CD4-positive, alpha-beta memory T cell (primary cell): ENCODE measurements at regions not wholly inside any gene's neighbourhood (a gene's known extent, or its start where the extent isn't known, plus 50 kb on each side); places are given as distances from the start of the nearest gene placed in this dataset.
"Not testable (repeated sequence)": the region's sequence is repeated elsewhere in the genome, so short reads cannot be mapped to it uniquely, and the experiment has no call there.

Experiments
- CTCF ChIA-PET: fragments of 350-600 bp; sonication (Branson Sonifier 250); formaldehyde crosslinking; loops from one replicate; lab custom pipeline; 2021; ENCODE audit warnings: inconsistent platforms; ENCODE audit not compliant: partially characterized antibody; lab: Charles Lee
- POLR2A ChIA-PET: fragments of 350-600 bp; sonication (Branson Sonifier 250); formaldehyde crosslinking; loops from one replicate; lab custom pipeline; 2021; ENCODE audit not compliant: partially characterized antibody; lab: Charles Lee
- DNase-seq, 5 donors: peaks; one replicate each; pipeline versions ENCODE4 v3.0.0 to v3.0.0-alpha.2; 2020 to 2022; ENCODE audit warnings: mixed read lengths in 1 of 5
- H3K27ac ChIP-seq: one replicate; pipeline ENCODE4 v1.7.0; 2013; ENCODE audit warnings: low read depth, low read length
- H3K27me3 ChIP-seq: 2 replicates; pipeline ENCODE4 v1.7.0; 2013; ENCODE audit warnings: mild to moderate bottlenecking, low read length, moderate library complexity; ENCODE audit not compliant: insufficient read depth
- H3K36me3 ChIP-seq: 2 replicates; pipeline ENCODE4 v1.7.0; 2013; ENCODE audit warnings: mild to moderate bottlenecking, low read length, moderate library complexity; ENCODE audit not compliant: insufficient read depth
- H3K4me1 ChIP-seq: 2 replicates; pipeline ENCODE4 v1.7.0; 2013; ENCODE audit warnings: mild to moderate bottlenecking, low read length, moderate library complexity; ENCODE audit not compliant: insufficient read depth
- H3K4me3 ChIP-seq, 2 donors: one replicate each; pipeline ENCODE4 v1.7.0; 2013; ENCODE audit warnings: low read length in 2 of 2, mild to moderate bottlenecking in 1 of 2
- H3K9me3 ChIP-seq, 2 donors: one replicate each; pipeline ENCODE4 v1.7.0; 2013; ENCODE audit warnings: low read length in 2 of 2, control low read depth in 1 of 2; ENCODE audit not compliant: control insufficient read depth in 1 of 2
- H3K27ac Mint-ChIP-seq, 7 donors: one replicate each; pipeline ENCODE4 v1.8.0; 2020 to 2021; ENCODE audit warnings: mixed read lengths in 7 of 7, mild to moderate bottlenecking in 6 of 7, inconsistent platforms in 3 of 7, moderate library complexity in 3 of 7
- H3K27me3 Mint-ChIP-seq, 2 donors: one replicate each; pipeline ENCODE4 v1.8.0; 2020 to 2021; ENCODE audit warnings: mixed read lengths in 2 of 2
- H3K36me3 Mint-ChIP-seq, 2 donors: one replicate each; pipeline ENCODE4 v1.8.0; 2020 to 2021; ENCODE audit warnings: mixed read lengths in 2 of 2, inconsistent platforms in 1 of 2, mild to moderate bottlenecking in 1 of 2
- H3K4me1 Mint-ChIP-seq, 4 donors: one replicate each; pipeline ENCODE4 v1.8.0; 2020 to 2021; ENCODE audit warnings: mixed read lengths in 4 of 4, mild to moderate bottlenecking in 1 of 4
- H3K4me3 Mint-ChIP-seq, 8 donors: one replicate each; pipeline ENCODE4 v1.8.0; 2020 to 2021; ENCODE audit warnings: mixed read lengths in 8 of 8, mild to moderate bottlenecking in 7 of 8, moderate library complexity in 6 of 8, inconsistent platforms in 3 of 8
- H3K9me3 Mint-ChIP-seq, 8 donors: one replicate each; pipeline ENCODE4 v1.8.0; 2020 to 2021; ENCODE audit warnings: mixed read lengths in 8 of 8, mild to moderate bottlenecking in 5 of 8, inconsistent platforms in 3 of 8, moderate library complexity in 1 of 8
- intact Hi-C: fragments of 100-400 bp; cut with micrococcal nuclease; formaldehyde crosslinking; loops from one replicate; pipeline ENCODE4 v1.15.1; 2023

DNA sequence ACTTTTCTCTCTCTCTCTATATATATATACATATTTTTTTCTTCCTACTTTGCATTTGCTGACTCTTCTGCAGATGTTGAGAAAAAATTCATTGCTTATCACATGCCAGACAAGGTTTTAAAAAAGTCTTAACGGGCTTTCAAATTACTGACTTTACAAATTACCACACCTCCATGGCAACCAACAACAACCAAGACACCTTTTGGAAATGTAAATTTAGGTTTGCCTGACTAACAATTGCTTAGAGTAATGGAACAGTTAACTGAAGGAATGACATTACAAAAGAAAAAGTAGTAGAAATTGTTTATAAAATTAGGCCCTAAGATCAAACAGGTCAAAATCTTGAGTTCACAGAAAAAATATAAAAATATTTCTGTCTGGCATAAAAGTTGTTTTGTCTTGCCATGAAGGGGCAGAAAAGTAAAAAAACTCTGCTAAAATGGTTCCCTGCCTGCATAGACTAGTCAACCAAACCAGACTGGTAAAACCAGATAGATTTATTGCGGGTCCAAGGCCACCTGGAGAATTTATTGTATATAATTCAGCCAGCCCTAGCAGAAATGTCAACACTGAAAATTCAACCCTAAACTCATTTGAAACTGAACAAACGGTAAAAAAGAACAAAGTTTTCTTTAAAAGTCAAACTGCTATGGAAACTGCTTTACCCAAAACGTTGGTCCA lies 92.8 kb upstream of the FRMD1 start:
- Mint-ChIP-seq H3K27me3 (peaks cover 5 to 6% of the 10 kb centered on the region in 2 donors), H3K9me3 (peaks cover 0 to 4% (median 2%) of the 10 kb centered on the region in 8 donors), H3K36me3 (no peaks in the 10 kb centered on the region), H3K4me3 (no peak overlapping the region), H3K4me1 (peaks cover 0 to 9% (median under 1%) of the 10 kb centered on the region in 4 donors), H3K27ac (no peak overlapping the region)
- H3K36me3 ChIP-seq = no peaks in the 10 kb centered on the region
- intact Hi-C loops = no loop called here
- ChIA-PET CTCF (no interaction called here), POLR2A (no interaction called here)
- H3K27ac ChIP-seq = no peak overlapping the region
- H3K4me3 ChIP-seq = no peak overlapping the region
- H3K27me3 ChIP-seq = no peaks in the 10 kb centered on the region
- no peaks in the 10 kb centered on the region for H3K9me3 ChIP-seq
- no peak for DNase-seq
- H3K4me1 ChIP-seq = no peaks in the 10 kb centered on the region

DNA sequence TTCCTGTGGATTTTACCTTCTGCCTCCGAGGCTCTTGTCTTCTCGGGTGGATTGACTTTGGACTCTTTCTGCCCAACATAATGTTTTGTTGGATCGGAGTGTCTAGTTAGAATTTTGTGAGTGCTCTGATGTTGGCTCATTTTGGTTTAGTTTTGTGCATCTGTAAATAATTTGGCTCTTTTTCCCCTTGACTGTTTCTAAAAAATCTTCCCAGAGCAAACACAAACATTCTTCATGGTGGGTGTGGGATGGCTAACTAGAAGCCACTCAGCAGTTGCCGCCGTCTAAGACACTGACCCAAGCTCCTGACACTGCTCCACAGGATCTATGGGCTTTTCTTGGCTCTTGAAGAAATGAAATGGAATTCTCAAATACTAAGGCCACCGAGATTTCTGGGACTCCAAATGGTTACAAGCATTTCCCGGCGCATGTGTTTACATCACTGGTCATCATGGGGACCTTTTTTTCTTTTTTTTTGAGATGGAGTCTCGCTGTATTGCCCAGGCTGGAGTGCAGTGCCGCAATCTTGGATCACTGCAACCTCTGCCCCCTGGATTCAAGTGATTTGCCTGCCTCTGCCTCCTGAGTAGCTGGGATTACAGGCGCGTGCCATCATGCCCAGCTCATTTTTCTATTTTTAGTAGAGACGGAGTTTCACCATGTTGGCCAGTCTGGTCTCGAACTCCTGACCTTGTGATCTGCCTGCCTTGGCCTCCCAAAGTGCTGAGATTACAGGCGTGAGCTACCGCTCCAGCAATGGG lies 92.0 kb upstream of the FRMD1 start:
- ChIA-PET POLR2A (no interaction called here), CTCF (no interaction called here)
- H3K4me1 ChIP-seq = no peaks in the 10 kb centered on the region
- H3K9me3 Mint-ChIP-seq = peaks cover 0 to 4% (median 2%) of the 10 kb centered on the region in 8 donors
- no peak overlapping the region for H3K27ac ChIP-seq
- DNase-seq = no peak
- no peak overlapping the region for H3K4me3 ChIP-seq
- H3K27ac Mint-ChIP-seq = no peak overlapping the region
- no peaks in the 10 kb centered on the region for H3K36me3 Mint-ChIP-seq
- H3K27me3 ChIP-seq = no peaks in the 10 kb centered on the region
- H3K9me3 ChIP-seq = no peaks in the 10 kb centered on the region
- no peaks in the 10 kb centered on the region for H3K36me3 ChIP-seq
- H3K4me1 Mint-ChIP-seq = peaks cover 0 to 9% (median under 1%) of the 10 kb centered on the region in 4 donors
- intact Hi-C loops = no loop called here
- H3K4me3 Mint-ChIP-seq = no peak overlapping the region
- H3K27me3 Mint-ChIP-seq = peaks cover 5 to 6% of the 10 kb centered on the region in 2 donors

DNA sequence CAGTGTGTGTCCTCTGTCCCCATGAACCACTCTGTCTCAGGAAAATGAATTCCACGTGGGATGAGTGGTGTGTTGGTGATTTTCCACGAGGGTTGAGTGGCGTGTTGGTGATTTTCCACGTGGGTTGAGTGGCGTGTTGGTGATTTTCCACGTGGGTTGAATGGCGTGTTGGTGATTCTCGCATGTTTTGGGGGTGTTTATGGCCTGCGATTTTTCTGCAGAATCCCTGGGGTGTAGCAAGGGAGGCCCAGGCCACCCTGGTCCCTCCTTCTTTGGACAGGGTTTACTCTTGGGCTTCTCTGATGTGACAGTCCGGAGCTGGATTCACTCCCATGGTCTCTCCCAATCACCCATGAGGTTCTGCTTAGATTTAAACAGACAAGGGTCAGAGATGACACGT lies 90.6 kb upstream of the FRMD1 start:
- Mint-ChIP-seq H3K4me1 (peaks cover 0 to 9% (median under 1%) of the 10 kb centered on the region in 4 donors), H3K36me3 (no peaks in the 10 kb centered on the region), H3K27ac (no peak overlapping the region), H3K27me3 (peaks cover 5 to 6% of the 10 kb centered on the region in 2 donors), H3K9me3 (peaks cover 0 to 4% (median 2%) of the 10 kb centered on the region in 8 donors), H3K4me3 (no peak overlapping the region)
- DNase-seq = no peak
- Histone ChIP-seq H3K27ac (no peak overlapping the region), H3K9me3 (no peaks in the 10 kb centered on the region), H3K27me3 (no peaks in the 10 kb centered on the region), H3K36me3 (no peaks in the 10 kb centered on the region), H3K4me1 (no peaks in the 10 kb centered on the region), H3K4me3 (no peak overlapping the region)
- intact Hi-C loops = no loop called here
- POLR2A ChIA-PET = no interaction called here
- CTCF ChIA-PET = no interaction called here

DNA sequence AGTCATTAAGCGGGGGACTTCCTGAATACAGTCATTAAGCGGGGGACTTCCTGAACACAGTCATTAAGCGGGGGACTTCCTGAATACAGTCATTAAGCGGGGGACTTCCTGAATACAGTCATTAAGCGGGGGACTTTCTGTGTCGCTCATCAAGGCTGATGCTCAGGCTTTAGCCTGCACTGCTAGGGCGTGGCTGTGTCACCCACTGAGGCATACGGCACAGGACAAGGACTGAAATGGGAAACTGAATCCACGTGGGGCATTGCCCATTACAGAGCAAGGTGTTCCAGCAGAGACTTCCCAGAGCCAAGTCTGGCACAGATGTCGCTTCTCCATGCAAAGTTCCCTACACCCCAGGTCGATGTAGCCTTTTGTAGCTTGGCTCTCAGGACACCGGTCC lies 89.9 kb upstream of the FRMD1 start:
- H3K27ac ChIP-seq, H3K36me3 Mint-ChIP-seq, H3K4me1 Mint-ChIP-seq, DNase-seq, H3K9me3 Mint-ChIP-seq, H3K4me1 ChIP-seq, intact Hi-C loops, H3K4me3 Mint-ChIP-seq, H3K36me3 ChIP-seq, POLR2A ChIA-PET, H3K27me3 ChIP-seq, H3K9me3 ChIP-seq, H3K27me3 Mint-ChIP-seq, H3K4me3 ChIP-seq: not testable (repeated sequence)
- CTCF ChIA-PET = interaction anchor here (1.6 kb wide), 1 partner anchor 12 kb away, joined by 4 read pairs; no protein-coding TSS in a partner anchor
- H3K27ac Mint-ChIP-seq = peak overlapping the region in 1 of 7 donors; percentile 49

DNA sequence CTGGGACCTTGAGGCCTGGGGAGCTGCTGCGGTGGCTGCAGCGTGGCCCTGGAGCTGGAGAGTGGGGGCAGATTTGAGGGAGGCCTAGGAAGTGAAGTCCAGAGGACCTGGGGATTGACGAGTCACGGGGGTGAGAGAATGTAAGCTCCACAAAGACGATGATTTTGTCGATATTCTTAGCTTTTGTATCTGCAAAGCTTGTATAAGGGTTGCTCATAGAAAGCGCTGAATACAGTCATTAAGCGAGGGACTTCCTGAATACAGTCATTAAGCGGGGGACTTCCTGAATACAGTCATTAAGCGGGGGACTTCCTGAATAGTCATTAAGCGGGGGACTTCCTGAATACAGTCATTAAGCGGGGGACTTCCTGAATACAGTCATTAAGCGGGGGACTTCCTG lies 89.3 kb upstream of the FRMD1 start:
- H3K27me3 Mint-ChIP-seq, H3K36me3 Mint-ChIP-seq, DNase-seq, H3K4me3 ChIP-seq, H3K9me3 ChIP-seq, H3K27ac ChIP-seq, H3K9me3 Mint-ChIP-seq, H3K36me3 ChIP-seq, H3K4me1 ChIP-seq, intact Hi-C loops, H3K4me1 Mint-ChIP-seq, H3K27me3 ChIP-seq, POLR2A ChIA-PET: not testable (repeated sequence)
- CTCF ChIA-PET = interaction anchor here (1.6 kb wide), 1 partner anchor 12 kb away, joined by 4 read pairs; no protein-coding TSS in a partner anchor
- Mint-ChIP-seq H3K27ac (peak overlapping the region in 1 of 7 donors; percentile 71), H3K4me3 (peak overlapping the region in 1 of 8 donors; percentile 27)

DNA sequence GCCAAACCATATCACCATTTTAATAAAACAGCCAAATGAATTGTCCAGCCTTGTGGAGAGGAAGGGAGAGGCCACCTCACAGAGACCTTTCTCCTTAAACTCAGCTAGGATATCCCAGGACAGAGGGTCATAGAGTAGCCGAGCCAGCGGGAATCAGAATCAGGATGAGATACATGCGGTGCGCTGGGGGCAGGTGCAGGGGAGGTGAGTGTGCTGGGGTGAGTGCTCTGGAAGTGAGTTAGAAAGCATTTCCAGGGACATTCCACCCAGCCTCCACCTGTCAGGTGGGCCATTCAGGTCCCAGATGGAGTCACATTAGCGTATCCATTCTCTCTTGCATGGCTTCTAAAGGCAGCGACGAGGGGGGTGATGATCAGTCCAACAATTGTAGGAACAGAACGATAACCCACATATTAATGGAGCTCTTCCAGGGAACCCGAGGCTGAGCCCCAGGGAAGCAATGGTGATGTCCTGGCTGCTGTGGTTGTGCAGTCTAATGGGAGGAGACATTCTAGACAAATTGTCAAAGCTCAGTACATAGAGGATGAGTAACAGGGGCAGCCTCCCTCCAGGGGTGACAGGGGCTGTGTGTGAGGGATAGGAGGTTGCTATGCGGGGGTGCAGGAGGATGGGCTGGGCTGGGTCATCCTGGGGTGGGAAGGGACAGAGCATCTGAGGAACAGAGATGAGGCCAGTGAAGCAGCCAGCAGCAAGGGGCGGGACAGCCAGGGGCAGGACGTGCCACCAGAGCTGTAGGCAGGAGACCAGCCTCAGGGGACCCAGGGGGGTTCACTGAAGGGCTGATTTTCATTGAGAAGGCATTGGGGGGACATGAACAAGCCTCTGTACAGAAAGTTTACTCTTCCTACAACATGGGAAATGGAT lies 88.7 kb upstream of the FRMD1 start:
- POLR2A ChIA-PET = no interaction called here
- DNase-seq = no peak
- H3K4me3 Mint-ChIP-seq = no peak overlapping the region
- H3K27ac ChIP-seq = no peak overlapping the region
- peaks cover 0 to 4% of the 10 kb centered on the region in 2 donors for H3K27me3 Mint-ChIP-seq
- no peaks in the 10 kb centered on the region for H3K9me3 ChIP-seq
- H3K4me1 Mint-ChIP-seq = peaks cover 0 to 9% (median under 1%) of the 10 kb centered on the region in 4 donors
- H3K27ac Mint-ChIP-seq = peak overlapping the region in 1 of 7 donors; percentile 71
- CTCF ChIA-PET = interaction anchor here (1.6 kb wide), 1 partner anchor 13 kb away, joined by 4 read pairs; no protein-coding TSS in a partner anchor
- peaks cover 0 to 4% (median 2%) of the 10 kb centered on the region in 8 donors for H3K9me3 Mint-ChIP-seq
- no peak overlapping the region for H3K4me3 ChIP-seq
- no peaks in the 10 kb centered on the region for H3K36me3 ChIP-seq
- no peaks in the 10 kb centered on the region for H3K4me1 ChIP-seq
- H3K36me3 Mint-ChIP-seq = no peaks in the 10 kb centered on the region
- no peaks in the 10 kb centered on the region for H3K27me3 ChIP-seq
- intact Hi-C loops = no loop called here

DNA sequence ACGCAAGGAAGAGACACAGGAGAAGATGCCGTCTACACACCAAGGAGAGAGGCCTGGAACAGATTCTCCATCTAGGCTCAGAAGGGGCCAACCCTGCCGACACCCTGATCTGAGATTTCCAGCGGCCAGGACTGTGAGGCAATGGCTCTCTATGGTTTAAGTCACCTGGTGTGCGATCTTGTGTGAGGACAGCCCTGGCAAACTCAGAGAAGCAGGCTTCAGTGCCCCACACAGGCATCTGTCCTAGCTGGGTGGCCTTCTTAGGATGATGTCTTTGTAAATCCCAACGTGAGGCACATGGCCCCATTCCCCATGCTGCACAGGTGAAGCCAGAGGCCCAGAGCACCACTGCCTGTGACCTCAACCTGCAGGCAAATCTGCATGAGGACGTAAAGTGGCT lies 87.6 kb upstream of the FRMD1 start:
- Histone ChIP-seq H3K27me3 (no peaks in the 10 kb centered on the region), H3K4me1 (no peaks in the 10 kb centered on the region), H3K36me3 (no peaks in the 10 kb centered on the region), H3K4me3 (no peak overlapping the region), H3K27ac (no peak overlapping the region), H3K9me3 (no peaks in the 10 kb centered on the region)
- H3K27ac Mint-ChIP-seq = no peak overlapping the region
- CTCF ChIA-PET = no interaction called here
- peaks cover 0 to 4% (median 2%) of the 10 kb centered on the region in 8 donors for H3K9me3 Mint-ChIP-seq
- H3K4me1 Mint-ChIP-seq = peaks cover 0 to 9% (median under 1%) of the 10 kb centered on the region in 4 donors
- intact Hi-C loops = no loop called here
- peaks cover 0 to 4% of the 10 kb centered on the region in 2 donors for H3K27me3 Mint-ChIP-seq
- no peaks in the 10 kb centered on the region for H3K36me3 Mint-ChIP-seq
- no peak for DNase-seq
- POLR2A ChIA-PET = no interaction called here
- no peak overlapping the region for H3K4me3 Mint-ChIP-seq
